Activated CD8-positive, alpha-beta T cell treated with anti-CD3 and anti-CD28 coated beads for 36 hours (primary cell): ENCODE measurements at regions not wholly inside any gene's neighbourhood (a gene's known extent, or its start where the extent isn't known, plus 50 kb on each side); places are given as distances from the start of the nearest gene placed in this dataset.
"Not testable (repeated sequence)": the region's sequence is repeated elsewhere in the genome, so short reads cannot be mapped to it uniquely, and the experiment has no call there.

ENCODE experiments used
- ATAC-seq: fragments of 200-7000 bp; cut with Tn5 transposase; one replicate; pipeline ENCODE4 v1.10.0; 2021; ENCODE audit warnings: mild to moderate bottlenecking, moderate library complexity
- CTCF ChIA-PET: fragments of 350-600 bp; sonication (Branson Sonifier 250); formaldehyde crosslinking; loops from one replicate; lab custom pipeline; 2021; ENCODE audit warnings: antibody characterized with exemption; lab: Charles Lee
- POLR2A ChIA-PET: fragments of 350-600 bp; sonication (Branson Sonifier 250); formaldehyde crosslinking; loops from one replicate; lab custom pipeline; 2021; ENCODE audit warnings: antibody characterized with exemption; lab: Charles Lee
- DNase-seq: peaks from one replicate; pipeline ENCODE4 v3.0.0-alpha.2; 2020
- H3K27ac Mint-ChIP-seq: one replicate; pipeline ENCODE4 v1.8.0; 2021; ENCODE audit warnings: mild to moderate bottlenecking, mixed read lengths
- H3K27me3 Mint-ChIP-seq: one replicate; pipeline ENCODE4 v1.8.0; 2021; ENCODE audit warnings: mixed read lengths
- H3K36me3 Mint-ChIP-seq: one replicate; pipeline ENCODE4 v1.8.0; 2021; ENCODE audit warnings: low read depth, mixed read lengths
- H3K4me1 Mint-ChIP-seq: one replicate; pipeline ENCODE4 v1.8.0; 2021; ENCODE audit warnings: low read depth, mixed read lengths
- H3K4me3 Mint-ChIP-seq: one replicate; pipeline ENCODE4 v1.8.0; 2021; ENCODE audit warnings: mild to moderate bottlenecking, moderate library complexity, mixed read lengths
- H3K9me3 Mint-ChIP-seq: one replicate; pipeline ENCODE4 v1.8.0; 2021; ENCODE audit warnings: mixed read lengths
- CTCF ChIP-seq: fragments of 200-600 bp; IDR thresholded peaks from one replicate; pipeline ENCODE4 v1.8.0; 2022; ENCODE audit warnings: antibody characterized with exemption, mild to moderate bottlenecking
- intact Hi-C: fragments of 100-400 bp; cut with micrococcal nuclease; formaldehyde crosslinking; loops from one replicate; pipeline ENCODE4 v1.10.0; 2022

- Mint-ChIP-seq H3K9me3 (no peaks in the 10 kb centered on the region), H3K27me3 (no peaks in the 10 kb centered on the region), H3K36me3 (no peaks in the 10 kb centered on the region), H3K4me3 (no peak overlapping the region), H3K4me1 (no peaks in the 10 kb centered on the region), H3K27ac (no peak overlapping the region)
- DNase-seq (no peak), ATAC-seq (no peak)
- intact Hi-C loops: no loop called here
- no peak for TF ChIP-seq CTCF
- ChIA-PET POLR2A (interaction anchor here (0.7 kb wide), 1 partner anchor 212 kb away, joined by 4 read pairs; no protein-coding TSS in a partner anchor), CTCF (no interaction called here)
These were observed 1277.0 kb upstream of the SLC39A10 start for GRCh38 chr2:194380011-194380410.

GRCh38 chr2:194367390-194367789, 1289.6 kb upstream of the SLC39A10 start:
- POLR2A ChIA-PET, H3K4me3 Mint-ChIP-seq, H3K36me3 Mint-ChIP-seq, CTCF ChIA-PET, H3K27ac Mint-ChIP-seq, intact Hi-C loops, H3K27me3 Mint-ChIP-seq, DNase-seq, H3K9me3 Mint-ChIP-seq, H3K4me1 Mint-ChIP-seq, ATAC-seq: not testable (repeated sequence)

GRCh38 chr2:194363878-194364277, 1293.1 kb upstream of the SLC39A10 start:
- peaks cover 1% of the 10 kb centered on the region for H3K9me3 Mint-ChIP-seq
- intact Hi-C loops: no loop called here
- ATAC-seq (no peak), DNase-seq (no peak)
- ChIA-PET CTCF (no interaction called here), POLR2A (no interaction called here)
- no peaks in the 10 kb centered on the region for H3K4me1 Mint-ChIP-seq
- no peaks in the 10 kb centered on the region for H3K27me3 Mint-ChIP-seq
- H3K36me3 Mint-ChIP-seq: no peaks in the 10 kb centered on the region
- TF ChIP-seq CTCF: no peak
- H3K27ac Mint-ChIP-seq: no peak overlapping the region
- H3K4me3 Mint-ChIP-seq: no peak overlapping the region

GRCh38 chr2:194363295-194363694, 1293.7 kb upstream of the SLC39A10 start:
- TF ChIP-seq CTCF: no peak
- Mint-ChIP-seq H3K9me3 (peaks cover 1% of the 10 kb centered on the region), H3K27ac (no peak overlapping the region), H3K4me3 (no peak overlapping the region), H3K27me3 (no peaks in the 10 kb centered on the region), H3K4me1 (no peaks in the 10 kb centered on the region), H3K36me3 (no peaks in the 10 kb centered on the region)
- DNase-seq: no peak
- ChIA-PET POLR2A (no interaction called here), CTCF (no interaction called here)
- no peak for ATAC-seq
- intact Hi-C loops: no loop called here

- intact Hi-C loops: no loop called here
- TF ChIP-seq CTCF: no peak
- Mint-ChIP-seq H3K27me3 (no peaks in the 10 kb centered on the region), H3K4me1 (no peaks in the 10 kb centered on the region), H3K36me3 (no peaks in the 10 kb centered on the region), H3K4me3 (no peak overlapping the region), H3K9me3 (peaks cover 2% of the 10 kb centered on the region), H3K27ac (no peak overlapping the region)
- ChIA-PET POLR2A (no interaction called here), CTCF (no interaction called here)
- no peak for ATAC-seq
- no peak for DNase-seq
These were observed 1304.5 kb upstream of the SLC39A10 start for GRCh38 chr2:194352505-194352904.

- CTCF ChIA-PET: no interaction called here
- no peaks in the 10 kb centered on the region for H3K4me1 Mint-ChIP-seq
- TF ChIP-seq CTCF: no peak
These were observed 1310.8 kb upstream of the SLC39A10 start for GRCh38 chr2:194346193-194346592.

More at GRCh38 chr2:194346193-194346592, 1310.8 kb upstream of the SLC39A10 start:
- POLR2A ChIA-PET: no interaction called here
- H3K27me3 Mint-ChIP-seq: no peaks in the 10 kb centered on the region
- H3K4me3 Mint-ChIP-seq: no peak overlapping the region
- DNase-seq (no peak), ATAC-seq (no peak)
- no peaks in the 10 kb centered on the region for H3K36me3 Mint-ChIP-seq
- intact Hi-C loops: no loop called here
- no peaks in the 10 kb centered on the region for H3K9me3 Mint-ChIP-seq
- no peak overlapping the region for H3K27ac Mint-ChIP-seq
